ENCODE measurements at regions not wholly inside any gene's neighbourhood (a gene's known extent, or its start where the extent isn't known, plus 50 kb on each side); places are given as distances from the start of the nearest gene placed in this dataset.

GRCh38 chr2:64769392-64770044 is 115.8 kb upstream of the SERTAD2 start:
- no peak for DNase-seq (ENCODE audit: low spot score)

GRCh38 chr2:64770137-64770780 is 116.5 kb upstream of the SERTAD2 start:
- DNase-seq (ENCODE audit: low spot score): no peak

GRCh38 chr2:64770781-64771334 is 117.1 kb upstream of the SERTAD2 start:
- DNase-seq (ENCODE audit: low spot score): no peak

GRCh38 chr2:64771737-64772136 is 118.0 kb upstream of the SERTAD2 start:
- no peak for DNase-seq (ENCODE audit: low spot score)

- DNase-seq (ENCODE audit: low spot score): no peak
Measured at GRCh38 chr2:64773461-64774118, 119.9 kb upstream of the SERTAD2 start.

GRCh38 chr2:64777841-64778240 is 124.1 kb upstream of the SERTAD2 start:
- DNase-seq (ENCODE audit: low spot score): no peak

- no peak for DNase-seq (ENCODE audit: low spot score)
Measured at GRCh38 chr2:64779117-64779690, 125.5 kb upstream of the SERTAD2 start.

GRCh38 chr2:64780041-64780440 is 126.3 kb upstream of the SERTAD2 start:
- no peak for DNase-seq (ENCODE audit: low spot score)

- no peak for DNase-seq (ENCODE audit: low spot score)
Measured at GRCh38 chr2:64781711-64782390, 128.1 kb upstream of the SERTAD2 start.

- no peak for DNase-seq (ENCODE audit: low spot score)
Measured at GRCh38 chr2:64784168-64785061, 130.7 kb upstream of the SERTAD2 start.

- no peak for DNase-seq (ENCODE audit: low spot score)
Measured at GRCh38 chr2:64785245-64785644, 131.5 kb upstream of the SERTAD2 start.

- DNase-seq (ENCODE audit: low spot score): no peak
Measured at GRCh38 chr2:64786343-64787018, 132.8 kb upstream of the SERTAD2 start.

GRCh38 chr2:64787019-64787365 is 133.3 kb upstream of the SERTAD2 start:
- DNase-seq (ENCODE audit: low spot score): no peak

- no peak for DNase-seq (ENCODE audit: low spot score)
Measured at GRCh38 chr2:64787698-64788097, 134.0 kb upstream of the SERTAD2 start.

GRCh38 chr2:64789466-64790320 is 136.0 kb upstream of the SERTAD2 start:
- DNase-seq (ENCODE audit: low spot score): no peak

GRCh38 chr2:64792300-64792699 is 138.6 kb upstream of the SERTAD2 start:
- no peak for DNase-seq (ENCODE audit: low spot score)

- no peak for DNase-seq (ENCODE audit: low spot score)
Measured at GRCh38 chr2:64792995-64793639, 139.4 kb upstream of the SERTAD2 start.

GRCh38 chr2:64793701-64794100 is 140.0 kb upstream of the SERTAD2 start:
- DNase-seq (ENCODE audit: low spot score): no peak

GRCh38 chr2:64794426-64794995 is 140.8 kb upstream of the SERTAD2 start:
- DNase-seq (ENCODE audit: low spot score): no peak

Measured in ecto neural progenitor cell (in vitro differentiated cells).